Mesendoderm (in vitro differentiated cells): ENCODE measurements at regions not wholly inside any gene's neighbourhood (a gene's known extent, or its start where the extent isn't known, plus 50 kb on each side); places are given as distances from the start of the nearest gene placed in this dataset.

Experiments used
- DNase-seq: peaks from one replicate; pipeline ENCODE4 v3.0.0; 2013
- H2AK5ac ChIP-seq: 2 replicates; pipeline ENCODE4 v1.6.1; 2013; ENCODE audit warnings: low read length, inconsistent platforms
- H2BK120ac ChIP-seq: 2 replicates; pipeline ENCODE4 v1.6.1; 2013; ENCODE audit warnings: low read depth, mild to moderate bottlenecking, low read length, moderate library complexity, mixed read lengths
- H2BK15ac ChIP-seq: replicated peaks from 2 replicates; pipeline ENCODE4 v1.6.1; 2013; ENCODE audit warnings: low read depth, mild to moderate bottlenecking, moderate library complexity
- H2BK5ac ChIP-seq: 2 replicates; pipeline ENCODE4 v1.6.1; 2013; ENCODE audit warnings: low read length, inconsistent platforms
- H3K18ac ChIP-seq: 2 replicates; pipeline ENCODE4 v1.6.1; 2013; ENCODE audit warnings: mild to moderate bottlenecking, low read length, mixed read lengths
- H3K23ac ChIP-seq: one replicate; pipeline ENCODE4 v1.6.1; 2013; ENCODE audit warnings: low read length
- H3K27ac ChIP-seq: 2 replicates; pipeline ENCODE4 v1.5.1; 2013; ENCODE audit warnings: low read depth, mild to moderate bottlenecking, inconsistent platforms, low read length, moderate library complexity
- H3K27me3 ChIP-seq: 2 replicates; pipeline ENCODE4 v1.6.1; 2013; ENCODE audit warnings: low read length, control low read depth, mild to moderate bottlenecking, inconsistent platforms; ENCODE audit not compliant: insufficient read depth, poor library complexity
- H3K36me3 ChIP-seq: 2 replicates; pipeline ENCODE4 v1.6.1; 2013; ENCODE audit warnings: low read length, inconsistent platforms; ENCODE audit not compliant: control insufficient read depth, insufficient read depth
- H3K4ac ChIP-seq: one replicate; pipeline ENCODE4 v1.6.1; 2013; ENCODE audit warnings: low read depth, mild to moderate bottlenecking, low read length, moderate library complexity
- H3K4me1 ChIP-seq: 2 replicates; pipeline ENCODE4 v1.6.1; 2013; ENCODE audit warnings: low read depth, low read length, inconsistent platforms; ENCODE audit not compliant: control insufficient read depth
- H3K4me2 ChIP-seq: 2 replicates; pipeline ENCODE4 v1.6.1; 2013; ENCODE audit warnings: low read length
- H3K4me3 ChIP-seq: 2 replicates; pipeline ENCODE4 v1.5.1; 2013; ENCODE audit warnings: mild to moderate bottlenecking, low read length
- H3K56ac ChIP-seq: one replicate; pipeline ENCODE4 v1.6.1; 2013; ENCODE audit warnings: low read length
- H3K79me1 ChIP-seq: 2 replicates; pipeline ENCODE4 v1.6.1; 2013; ENCODE audit warnings: low read length, inconsistent platforms
- H3K79me2 ChIP-seq: 2 replicates; pipeline ENCODE4 v1.6.1; 2013; ENCODE audit warnings: mild to moderate bottlenecking, low read length; ENCODE audit not compliant: control insufficient read depth, insufficient read depth
- H3K9ac ChIP-seq: 2 replicates; pipeline ENCODE4 v1.6.1; 2013; ENCODE audit warnings: low read length, inconsistent platforms
- H4K5ac ChIP-seq: one replicate; pipeline ENCODE4 v1.6.1; 2013; ENCODE audit warnings: low read length
- H4K8ac ChIP-seq: one replicate; pipeline ENCODE4 v1.6.1; 2013; ENCODE audit warnings: low read depth, mild to moderate bottlenecking, control low read depth, low read length, moderate library complexity
- WGBS: extraction: QIAGEN DNeasy Blood & Tissue Kit; methylation state at CpG from one replicate; pipeline ENCODE4 v1.1.7; 2013; ENCODE audit warnings: low lambda C conversion rate, missing lambda C conversion rate; ENCODE audit not compliant: insufficient coverage; ENCODE audit errors: extremely low coverage; 5-methylcytosine and 5-hydroxymethylcytosine counted together

DNA sequence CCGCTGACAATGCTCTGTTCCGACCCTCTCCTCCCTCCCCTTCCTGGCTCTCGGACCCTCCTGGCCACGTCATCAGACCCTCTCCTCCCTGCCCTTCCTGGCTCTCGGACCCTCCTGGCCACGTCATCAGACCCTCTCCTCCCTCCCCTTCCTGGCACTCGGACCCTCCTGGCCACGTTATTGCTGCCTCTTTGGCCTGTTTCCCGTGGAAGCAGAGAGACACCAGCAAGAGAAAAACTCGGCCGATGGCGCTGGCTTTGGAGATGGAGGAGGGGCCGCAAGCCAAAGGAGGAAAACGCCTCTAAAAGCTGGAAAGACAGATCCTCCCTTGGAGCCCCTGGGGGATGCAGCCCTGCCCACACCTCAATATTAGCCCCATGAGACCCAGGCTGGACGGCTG lies 463.3 kb downstream of the BRD1 start:
- Histone ChIP-seq H3K4me3 (no peak overlapping the region), H3K18ac (no peak overlapping the region), H3K23ac (no peak overlapping the region), H3K79me1 (no peaks in the 10 kb centered on the region), H4K8ac (no peak overlapping the region), H3K27ac (no peak overlapping the region), H3K27me3 (no peaks in the 10 kb centered on the region), H3K4me2 (no peak overlapping the region), H3K79me2 (no peaks in the 10 kb centered on the region), H2BK120ac (no peak overlapping the region), H3K56ac (no peak overlapping the region), H3K9ac (no peak overlapping the region), H2AK5ac (no peak overlapping the region), H3K4ac (no peak overlapping the region), H2BK5ac (no peak overlapping the region), H3K4me1 (no peaks in the 10 kb centered on the region), H4K5ac (no peak overlapping the region), H3K36me3 (no peaks in the 10 kb centered on the region), H2BK15ac (no peak overlapping the region)
- no peak for DNase-seq
- WGBS, result no CpG with 5 or more reads among the region's 15 CpGs

DNA sequence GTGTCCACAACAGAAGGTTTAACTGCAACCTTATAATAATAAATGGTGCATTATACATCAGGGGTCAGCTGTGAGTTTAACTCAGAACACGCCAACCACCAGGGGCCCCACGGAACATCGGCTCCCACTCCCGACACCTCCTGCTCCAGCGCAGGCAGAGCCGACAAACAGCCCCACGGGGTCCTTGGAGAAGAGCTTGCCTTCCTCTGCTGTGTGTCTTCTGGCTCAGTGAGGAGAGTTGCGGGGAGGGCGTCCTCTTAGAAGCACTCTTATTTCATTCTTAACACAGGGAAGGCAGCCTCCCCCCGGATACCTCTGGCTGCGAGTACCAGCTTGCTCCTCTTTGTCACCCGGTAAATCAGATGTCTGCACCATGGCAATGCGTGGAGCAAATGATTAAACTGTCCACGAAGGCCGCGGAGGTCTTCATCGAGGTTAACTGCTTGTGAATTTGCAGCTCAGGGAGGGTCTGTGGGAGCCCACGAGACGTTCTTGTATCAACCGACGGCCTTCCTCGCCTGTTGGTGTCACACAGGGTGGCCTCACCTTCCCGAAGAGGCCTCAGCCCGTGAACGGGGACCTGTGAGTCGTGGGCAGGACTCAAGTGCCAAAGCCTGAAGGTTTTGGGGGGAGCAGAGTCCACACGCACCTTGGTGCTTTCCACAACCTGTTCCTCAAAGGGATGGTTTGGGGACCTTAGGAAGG lies 464.0 kb downstream of the BRD1 start:
- Histone ChIP-seq H3K4me1 (no peaks in the 10 kb centered on the region), H4K5ac (no peak overlapping the region), H3K27ac (no peak overlapping the region), H2AK5ac (no peak overlapping the region), H3K27me3 (no peaks in the 10 kb centered on the region), H3K79me2 (no peaks in the 10 kb centered on the region), H3K4me3 (no peak overlapping the region), H2BK120ac (no peak overlapping the region), H3K4me2 (no peak overlapping the region), H3K56ac (no peak overlapping the region), H3K4ac (no peak overlapping the region), H3K18ac (no peak overlapping the region), H3K79me1 (no peaks in the 10 kb centered on the region), H3K36me3 (no peaks in the 10 kb centered on the region), H3K9ac (no peak overlapping the region), H3K23ac (no peak overlapping the region), H2BK5ac (no peak overlapping the region), H2BK15ac (no peak overlapping the region), H4K8ac (no peak overlapping the region)
- WGBS, result no CpG with 5 or more reads among the region's 27 CpGs
- DNase-seq, result no peak

DNA sequence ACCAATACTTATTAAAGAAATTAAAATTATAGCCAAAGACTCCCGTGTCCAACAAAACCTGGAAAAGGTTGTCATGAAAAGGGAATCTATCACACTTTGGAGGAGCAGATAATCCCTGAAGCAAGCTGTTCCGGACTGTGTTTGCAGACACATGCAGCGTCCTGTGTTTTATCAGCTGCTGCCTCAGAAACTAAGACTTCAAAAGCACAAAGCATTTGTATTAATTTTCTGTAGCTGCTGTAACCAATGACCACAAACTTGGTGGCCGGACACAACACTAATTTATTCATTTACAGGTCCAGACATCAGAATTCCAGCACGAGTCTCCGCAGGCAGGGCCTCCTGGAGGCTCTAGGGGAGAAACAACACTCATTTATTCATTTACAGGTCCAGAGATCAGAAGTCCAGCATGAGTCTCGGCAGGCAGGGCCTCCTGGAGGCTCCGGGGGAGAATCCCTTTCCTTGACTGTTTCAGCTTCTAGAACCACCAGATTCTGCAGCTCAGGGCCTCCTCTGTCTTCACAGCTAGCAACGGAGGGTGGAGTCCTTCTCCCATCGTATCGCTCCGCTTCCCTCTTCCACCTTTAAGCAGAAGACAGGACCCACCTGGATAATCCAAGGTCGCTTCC lies 465.3 kb downstream of the BRD1 start:
- Histone ChIP-seq H3K56ac (no peak overlapping the region), H2BK120ac (no peak overlapping the region), H4K5ac (no peak overlapping the region), H2BK15ac (no peak overlapping the region), H3K4me2 (no peak overlapping the region), H3K4ac (no peak overlapping the region), H2AK5ac (no peak overlapping the region), H3K23ac (no peak overlapping the region), H3K18ac (no peak overlapping the region), H2BK5ac (no peak overlapping the region), H3K79me1 (no peaks in the 10 kb centered on the region), H3K36me3 (no peaks in the 10 kb centered on the region), H3K4me1 (no peaks in the 10 kb centered on the region), H3K4me3 (no peak overlapping the region), H3K27me3 (no peaks in the 10 kb centered on the region), H3K27ac (no peak overlapping the region), H3K9ac (no peak overlapping the region), H4K8ac (no peak overlapping the region), H3K79me2 (no peaks in the 10 kb centered on the region)
- WGBS, result no CpG with 5 or more reads among the region's 13 CpGs
- DNase-seq, result no peak

DNA sequence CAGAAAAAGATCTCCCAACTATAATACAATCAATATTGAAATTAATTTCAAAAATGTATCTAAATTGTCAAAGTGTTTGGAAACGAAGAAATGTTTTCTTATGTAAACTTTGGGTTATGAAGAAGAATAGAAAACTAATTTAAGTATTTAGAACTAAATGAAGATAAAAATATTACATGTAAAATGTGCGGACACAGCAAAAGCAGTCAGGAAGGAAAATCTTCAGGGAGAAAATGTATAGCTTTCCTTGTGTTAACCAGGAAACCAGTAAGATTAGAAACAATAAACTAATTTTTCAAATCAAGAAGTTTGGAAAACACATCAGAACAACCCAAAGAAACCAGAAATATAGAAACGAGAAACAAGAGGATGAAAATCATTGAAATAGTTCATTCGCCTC lies 466.5 kb downstream of the BRD1 start:
- no peak for DNase-seq

GRCh38 chr22:49360746-49361145 lies 466.9 kb downstream of the BRD1 start:
- Histone ChIP-seq H3K4ac (no peak overlapping the region), H2BK120ac (no peak overlapping the region), H2BK15ac (no peak overlapping the region), H4K8ac (no peak overlapping the region), H3K4me2 (no peak overlapping the region), H3K4me3 (no peak overlapping the region), H3K79me1 (no peaks in the 10 kb centered on the region), H3K9ac (no peak overlapping the region), H3K4me1 (no peaks in the 10 kb centered on the region), H3K18ac (no peak overlapping the region), H3K23ac (no peak overlapping the region), H3K79me2 (no peaks in the 10 kb centered on the region), H3K36me3 (no peaks in the 10 kb centered on the region), H2AK5ac (no peak overlapping the region), H4K5ac (no peak overlapping the region), H3K56ac (no peak overlapping the region), H3K27ac (no peak overlapping the region), H2BK5ac (no peak overlapping the region), H3K27me3 (no peaks in the 10 kb centered on the region)
- WGBS, result no CpG with 5 or more reads among the region's 3 CpGs
- no peak for DNase-seq

More for the DNA sequence above, 466.5 kb downstream of the BRD1 start:
- Histone ChIP-seq H2AK5ac (no peak overlapping the region), H3K27ac (no peak overlapping the region), H3K79me1 (no peaks in the 10 kb centered on the region), H3K27me3 (no peaks in the 10 kb centered on the region), H2BK5ac (no peak overlapping the region), H3K56ac (no peak overlapping the region), H3K4ac (no peak overlapping the region), H3K23ac (no peak overlapping the region), H3K18ac (no peak overlapping the region), H3K4me1 (no peaks in the 10 kb centered on the region), H4K5ac (no peak overlapping the region), H3K79me2 (no peaks in the 10 kb centered on the region), H3K36me3 (no peaks in the 10 kb centered on the region), H2BK120ac (no peak overlapping the region), H3K9ac (no peak overlapping the region), H3K4me3 (no peak overlapping the region), H3K4me2 (no peak overlapping the region), H2BK15ac (no peak overlapping the region), H4K8ac (no peak overlapping the region)
- WGBS, result no CpG with 5 or more reads among the region's 4 CpGs

- whole genome bisulfite sequencing, result no CpG with 5 or more reads among the region's 8 CpGs
- DNase-seq, result no peak
- Histone ChIP-seq H3K4ac (no peak overlapping the region), H3K56ac (no peak overlapping the region), H3K79me2 (no peaks in the 10 kb centered on the region), H2AK5ac (no peak overlapping the region), H3K23ac (no peak overlapping the region), H3K4me3 (no peak overlapping the region), H2BK15ac (no peak overlapping the region), H3K27me3 (no peaks in the 10 kb centered on the region), H3K4me2 (no peak overlapping the region), H3K4me1 (no peaks in the 10 kb centered on the region), H3K18ac (no peak overlapping the region), H3K27ac (no peak overlapping the region), H3K36me3 (no peaks in the 10 kb centered on the region), H3K9ac (no peak overlapping the region), H4K5ac (no peak overlapping the region), H3K79me1 (no peaks in the 10 kb centered on the region), H2BK120ac (no peak overlapping the region), H4K8ac (no peak overlapping the region), H2BK5ac (no peak overlapping the region)
These were observed 468.6 kb downstream of the BRD1 start for GRCh38 chr22:49359076-49359475.
